SK-N-SH treated with all-trans-retinoic acid at 6 μM for 48 hours (cell line): ENCODE measurements at regions not wholly inside any gene's neighbourhood (a gene's known extent, or its start where the extent isn't known, plus 50 kb on each side); places are given as distances from the start of the nearest gene placed in this dataset.

Experiments used
- ATAC-seq: fragments of 200-7000 bp; cut with Tn5 transposase; 3 replicates; pipeline ENCODE4 v1.9.1; 2020; ENCODE audit warnings: mild to moderate bottlenecking, moderate library complexity
- BACH2 ChIP-seq: fragments of 250-450 bp; sonication (Bioruptor Pico); IDR thresholded peaks from 2 replicates; pipeline ENCODE4 v1.9.0; 2021; ENCODE audit warnings: mild to moderate bottlenecking, borderline replicate concordance
- CSRNP3 ChIP-seq: fragments of 250-450 bp; sonication (Bioruptor Pico); IDR thresholded peaks from 2 replicates; pipeline ENCODE4 v1.5.1; 2021; ENCODE audit warnings: mild to moderate bottlenecking, moderate library complexity
- GLIS3 ChIP-seq: fragments of 250-450 bp; sonication (Bioruptor Pico); IDR thresholded peaks from 2 replicates; pipeline ENCODE4 v1.5.0; 2020; ENCODE audit warnings: mild to moderate bottlenecking, moderate library complexity
- ISL1 ChIP-seq: fragments of 250-450 bp; sonication (Bioruptor Pico); IDR thresholded peaks from 2 replicates; pipeline ENCODE4 v2.1.2; 2022; ENCODE audit warnings: mild to moderate bottlenecking, moderate library complexity
- OSR1 ChIP-seq: fragments of 250-450 bp; sonication (Bioruptor Pico); IDR thresholded peaks from 2 replicates; pipeline ENCODE4 v1.8.0; 2022; ENCODE audit warnings: moderate library complexity, mild to moderate bottlenecking, inconsistent platforms
- POU6F1 ChIP-seq: fragments of 250-450 bp; sonication (Bioruptor Pico); IDR thresholded peaks from 2 replicates; pipeline ENCODE4 v1.8.0; 2021; ENCODE audit warnings: low read depth, mild to moderate bottlenecking, moderate library complexity, borderline replicate concordance
- PPARA ChIP-seq: fragments of 250-450 bp; sonication (Bioruptor Pico); IDR thresholded peaks from 2 replicates; pipeline ENCODE4 v1.5.0; 2020; ENCODE audit warnings: mild to moderate bottlenecking, borderline replicate concordance
- RARB ChIP-seq: fragments of 250-450 bp; sonication (Bioruptor Pico); IDR thresholded peaks from 2 replicates; pipeline ENCODE4 v1.8.0; 2021; ENCODE audit warnings: mild to moderate bottlenecking, moderate library complexity
- SNAI2 ChIP-seq: fragments of 250-450 bp; sonication (Bioruptor Pico); IDR thresholded peaks from 2 replicates; pipeline ENCODE4 v1.5.0; 2020; ENCODE audit warnings: mild to moderate bottlenecking, moderate library complexity
- TCF4 ChIP-seq: fragments of 250-450 bp; sonication (Bioruptor Pico); IDR thresholded peaks from 2 replicates; pipeline ENCODE4 v1.8.0; 2021; ENCODE audit warnings: mild to moderate bottlenecking, moderate library complexity, borderline replicate concordance
- ZFP3 ChIP-seq: fragments of 250-450 bp; sonication (Bioruptor Pico); IDR thresholded peaks from 2 replicates; pipeline ENCODE4 v1.5.0; 2020; ENCODE audit warnings: mild to moderate bottlenecking, moderate library complexity
- ZFP30 ChIP-seq: fragments of 450-650 bp; formaldehyde crosslinking; IDR thresholded peaks from 2 replicates; pipeline ENCODE4 v1.5.0; 2022; ENCODE audit warnings: mild to moderate bottlenecking, moderate library complexity
- ZNF70 ChIP-seq: fragments of 450-650 bp; formaldehyde crosslinking; IDR thresholded peaks from 2 replicates; pipeline ENCODE4 v1.5.0; 2020; ENCODE audit warnings: mild to moderate bottlenecking, moderate library complexity
- TF ChIP-seq, protein P1 (sequence below): fragments of 250-450 bp; sonication (Bioruptor Pico); IDR thresholded peaks from 2 replicates; pipeline ENCODE4 v1.5.0; 2020; ENCODE audit warnings: mild to moderate bottlenecking, moderate library complexity
- TF ChIP-seq, protein P2 (sequence below): fragments of 250-450 bp; sonication (Bioruptor Pico); IDR thresholded peaks from 2 replicates; pipeline ENCODE4 v1.5.1; 2020; ENCODE audit warnings: low read depth, mild to moderate bottlenecking, moderate library complexity
- TF ChIP-seq, protein P3 (sequence below): fragments of 250-450 bp; sonication (Bioruptor Pico); IDR thresholded peaks from 2 replicates; pipeline ENCODE4 v1.8.0; 2020; ENCODE audit warnings: mild to moderate bottlenecking, moderate library complexity, borderline replicate concordance

DNA sequence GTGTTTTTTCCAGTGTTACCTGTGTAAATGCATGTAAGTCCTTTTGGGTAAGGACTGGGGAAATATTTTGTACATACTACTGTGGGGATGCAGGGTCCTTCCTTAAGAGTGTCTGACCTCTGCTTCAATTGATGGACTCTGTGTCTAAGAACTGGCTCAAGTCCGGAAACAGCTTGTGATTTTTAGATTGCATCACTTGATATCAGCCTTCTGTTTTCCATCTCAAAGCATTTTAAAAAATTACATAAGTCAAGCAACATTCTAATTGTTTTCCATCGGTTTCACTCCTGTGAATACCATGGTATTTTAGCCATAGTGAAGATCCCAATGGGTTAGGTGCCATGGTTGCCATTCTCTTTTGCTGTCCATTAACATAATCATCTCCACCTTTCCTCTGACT is 597.6 kb downstream of the SQOR start (continued):
- TF ChIP-seq, protein P1, sequence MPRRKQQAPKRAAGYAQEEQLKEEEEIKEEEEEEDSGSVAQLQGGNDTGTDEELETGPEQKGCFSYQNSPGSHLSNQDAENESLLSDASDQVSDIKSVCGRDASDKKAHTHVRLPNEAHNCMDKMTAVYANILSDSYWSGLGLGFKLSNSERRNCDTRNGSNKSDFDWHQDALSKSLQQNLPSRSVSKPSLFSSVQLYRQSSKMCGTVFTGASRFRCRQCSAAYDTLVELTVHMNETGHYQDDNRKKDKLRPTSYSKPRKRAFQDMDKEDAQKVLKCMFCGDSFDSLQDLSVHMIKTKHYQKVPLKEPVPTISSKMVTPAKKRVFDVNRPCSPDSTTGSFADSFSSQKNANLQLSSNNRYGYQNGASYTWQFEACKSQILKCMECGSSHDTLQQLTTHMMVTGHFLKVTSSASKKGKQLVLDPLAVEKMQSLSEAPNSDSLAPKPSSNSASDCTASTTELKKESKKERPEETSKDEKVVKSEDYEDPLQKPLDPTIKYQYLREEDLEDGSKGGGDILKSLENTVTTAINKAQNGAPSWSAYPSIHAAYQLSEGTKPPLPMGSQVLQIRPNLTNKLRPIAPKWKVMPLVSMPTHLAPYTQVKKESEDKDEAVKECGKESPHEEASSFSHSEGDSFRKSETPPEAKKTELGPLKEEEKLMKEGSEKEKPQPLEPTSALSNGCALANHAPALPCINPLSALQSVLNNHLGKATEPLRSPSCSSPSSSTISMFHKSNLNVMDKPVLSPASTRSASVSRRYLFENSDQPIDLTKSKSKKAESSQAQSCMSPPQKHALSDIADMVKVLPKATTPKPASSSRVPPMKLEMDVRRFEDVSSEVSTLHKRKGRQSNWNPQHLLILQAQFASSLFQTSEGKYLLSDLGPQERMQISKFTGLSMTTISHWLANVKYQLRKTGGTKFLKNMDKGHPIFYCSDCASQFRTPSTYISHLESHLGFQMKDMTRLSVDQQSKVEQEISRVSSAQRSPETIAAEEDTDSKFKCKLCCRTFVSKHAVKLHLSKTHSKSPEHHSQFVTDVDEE (CRISPR knock-in tag) = 0 out of 2 replicates have a peak, but pooled peaks have one; percentile 53
- TF ChIP-seq TCF4 = peak; percentile 81; the same call in 1 of the 2 replicates

GRCh38 chr15:46242935-46243334 is 608.1 kb downstream of the SQOR start:
- TF ChIP-seq BACH2 (CRISPR knock-in tag) (no peak), ISL1 (CRISPR knock-in tag) (peak; percentile 73), CSRNP3 (CRISPR knock-in tag) (0 out of 2 replicates have a peak, but pooled peaks have one; percentile 73), SNAI2 (CRISPR knock-in tag) (0 out of 2 replicates have a peak, but pooled peaks have one; percentile 20), TCF4 (peak; percentile 92), ZNF70 (CRISPR knock-in tag) (no peak)
- TF ChIP-seq, protein P1 (CRISPR knock-in tag) = peak; percentile 95
- ATAC-seq = no peak; the same call in 2 of the 3 replicates

DNA sequence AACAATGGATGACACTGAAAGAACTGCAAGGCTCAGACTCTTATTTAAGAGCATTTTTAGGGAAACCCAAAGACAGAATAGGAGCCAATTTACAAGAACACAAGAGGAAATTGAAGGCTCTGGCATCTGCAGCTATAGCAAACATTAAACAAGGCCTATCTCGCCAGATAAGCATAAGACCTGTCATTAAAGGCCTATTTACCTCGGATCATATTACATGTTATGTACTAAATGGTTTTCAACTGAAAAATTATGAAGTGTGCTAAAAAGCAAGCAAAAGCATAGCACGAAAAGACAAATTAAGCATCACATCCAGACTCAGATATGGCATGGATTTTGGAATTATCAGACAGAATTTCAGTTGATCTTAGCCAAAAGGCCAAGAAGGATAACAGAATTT is 617.1 kb downstream of the SQOR start:
- TF ChIP-seq OSR1 (CRISPR knock-in tag) = no peak
- TF ChIP-seq, protein P2, sequence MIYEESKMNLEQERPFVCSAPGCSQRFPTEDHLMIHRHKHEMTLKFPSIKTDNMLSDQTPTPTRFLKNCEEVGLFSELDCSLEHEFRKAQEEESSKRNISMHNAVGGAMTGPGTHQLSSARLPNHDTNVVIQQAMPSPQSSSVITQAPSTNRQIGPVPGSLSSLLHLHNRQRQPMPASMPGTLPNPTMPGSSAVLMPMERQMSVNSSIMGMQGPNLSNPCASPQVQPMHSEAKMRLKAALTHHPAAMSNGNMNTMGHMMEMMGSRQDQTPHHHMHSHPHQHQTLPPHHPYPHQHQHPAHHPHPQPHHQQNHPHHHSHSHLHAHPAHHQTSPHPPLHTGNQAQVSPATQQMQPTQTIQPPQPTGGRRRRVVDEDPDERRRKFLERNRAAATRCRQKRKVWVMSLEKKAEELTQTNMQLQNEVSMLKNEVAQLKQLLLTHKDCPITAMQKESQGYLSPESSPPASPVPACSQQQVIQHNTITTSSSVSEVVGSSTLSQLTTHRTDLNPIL (CRISPR knock-in tag) = no peak
- no peak for ATAC-seq

GRCh38 chr15:46258056-46258455 is 623.2 kb downstream of the SQOR start:
- TF ChIP-seq, protein P2 (CRISPR knock-in tag) = no peak
- TF ChIP-seq POU6F1 (CRISPR knock-in tag) (no peak), OSR1 (CRISPR knock-in tag) (no peak), RARB (no peak), GLIS3 (no peak)
- TF ChIP-seq, all 23 proteins: peak for 0
- ATAC-seq = no peak

DNA sequence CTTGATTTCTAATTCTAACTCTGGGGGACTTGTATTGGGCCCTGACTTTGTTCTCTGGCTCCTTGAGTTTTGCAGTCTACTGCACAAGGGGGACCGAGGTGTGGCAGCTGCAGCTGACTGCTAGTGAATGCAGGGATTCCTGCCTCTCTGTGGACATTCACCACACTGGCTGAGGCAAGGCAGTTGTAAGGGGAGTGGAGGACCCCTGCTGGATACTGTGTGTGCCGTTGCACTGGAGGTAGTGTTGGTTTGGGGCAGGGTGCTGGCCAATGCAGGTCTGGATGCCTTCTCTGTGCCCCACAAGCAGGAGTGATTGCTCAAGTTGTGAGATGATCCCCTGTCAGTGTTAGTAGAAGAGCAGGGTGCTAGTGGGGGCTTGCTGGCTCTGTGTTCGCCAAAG is 626.1 kb downstream of the SQOR start:
- no peak for ATAC-seq
- TF ChIP-seq ZFP30 (CRISPR knock-in tag) = no peak
- TF ChIP-seq ZNF70 (CRISPR knock-in tag) = no peak
- TF ChIP-seq ISL1 (CRISPR knock-in tag) = no peak
- TF ChIP-seq TCF4 = no peak
- TF ChIP-seq, protein P3, sequence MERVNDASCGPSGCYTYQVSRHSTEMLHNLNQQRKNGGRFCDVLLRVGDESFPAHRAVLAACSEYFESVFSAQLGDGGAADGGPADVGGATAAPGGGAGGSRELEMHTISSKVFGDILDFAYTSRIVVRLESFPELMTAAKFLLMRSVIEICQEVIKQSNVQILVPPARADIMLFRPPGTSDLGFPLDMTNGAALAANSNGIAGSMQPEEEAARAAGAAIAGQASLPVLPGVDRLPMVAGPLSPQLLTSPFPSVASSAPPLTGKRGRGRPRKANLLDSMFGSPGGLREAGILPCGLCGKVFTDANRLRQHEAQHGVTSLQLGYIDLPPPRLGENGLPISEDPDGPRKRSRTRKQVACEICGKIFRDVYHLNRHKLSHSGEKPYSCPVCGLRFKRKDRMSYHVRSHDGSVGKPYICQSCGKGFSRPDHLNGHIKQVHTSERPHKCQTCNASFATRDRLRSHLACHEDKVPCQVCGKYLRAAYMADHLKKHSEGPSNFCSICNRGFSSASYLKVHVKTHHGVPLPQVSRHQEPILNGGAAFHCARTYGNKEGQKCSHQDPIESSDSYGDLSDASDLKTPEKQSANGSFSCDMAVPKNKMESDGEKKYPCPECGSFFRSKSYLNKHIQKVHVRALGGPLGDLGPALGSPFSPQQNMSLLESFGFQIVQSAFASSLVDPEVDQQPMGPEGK = no peak
- no peak for TF ChIP-seq POU6F1 (CRISPR knock-in tag)
- TF ChIP-seq CSRNP3 (CRISPR knock-in tag) = no peak
- no peak for TF ChIP-seq ZFP3 (CRISPR knock-in tag)
- no peak for TF ChIP-seq PPARA (CRISPR knock-in tag)
